GM12878 (cell line): ENCODE measurements at regions not wholly inside any gene's neighbourhood (a gene's known extent, or its start where the extent isn't known, plus 50 kb on each side); places are given as distances from the start of the nearest gene placed in this dataset.

Experiments used
- ATF2 ChIP-seq: IDR thresholded peaks from 2 replicates; pipeline ENCODE4 v1.6.1; 2012; ENCODE audit warnings: low read length, inconsistent platforms
- BCLAF1 ChIP-seq: fragments of 450-650 bp; IDR thresholded peaks from 2 replicates; pipeline ENCODE4 v1.6.1; 2017; ENCODE audit warnings: antibody characterized with exemption, mild to moderate bottlenecking, moderate library complexity
- EED ChIP-seq: sonication (generic); IDR thresholded peaks from 2 replicates; pipeline ENCODE4 v1.6.1; 2016; ENCODE audit warnings: antibody characterized with exemption, low read depth
- HDAC6 ChIP-seq: fragments of 200-600 bp; sonication (generic); IDR thresholded peaks from one replicate; pipeline ENCODE4 v1.8.0; 2017; ENCODE audit warnings: antibody characterized with exemption; ENCODE audit not compliant: unreplicated experiment
- MYB ChIP-seq: fragments of 150-350 bp; IDR thresholded peaks from 2 replicates; pipeline ENCODE4 v1.6.1; 2014; ENCODE audit warnings: mild to moderate bottlenecking, low read depth, low read length, borderline replicate concordance
- NFIC ChIP-seq: IDR thresholded peaks from 2 replicates; pipeline ENCODE4 v1.6.1; 2012; ENCODE audit warnings: low read depth, mild to moderate bottlenecking, inconsistent platforms, low read length, moderate library complexity
- PML ChIP-seq: IDR thresholded peaks from 2 replicates; pipeline ENCODE4 v1.6.1; 2012; ENCODE audit warnings: low read length, inconsistent platforms
- POLR2AphosphoS2 ChIP-seq: IDR thresholded peaks from 2 replicates; pipeline ENCODE4 v1.6.1; 2011; ENCODE audit warnings: low read depth, mild to moderate bottlenecking, low read length, improper control_type of control experiment, moderate library complexity
- PRDM15 ChIP-seq: fragments of 450-650 bp; formaldehyde crosslinking; IDR thresholded peaks from 2 replicates; pipeline ENCODE4 v1.4.0; 2020; ENCODE audit warnings: mild to moderate bottlenecking, moderate library complexity
- RELA ChIP-seq: fragments of 450-650 bp; IDR thresholded peaks from 2 replicates; pipeline ENCODE4 v1.8.0; 2014; ENCODE audit warnings: borderline replicate concordance; ENCODE audit not compliant: partially characterized antibody
- RUNX3 ChIP-seq: IDR thresholded peaks from 2 replicates; pipeline ENCODE4 v1.6.1; 2012; ENCODE audit warnings: low read length, inconsistent platforms
- SIN3A ChIP-seq: IDR thresholded peaks from 2 replicates; pipeline ENCODE4 v1.6.1; 2012; ENCODE audit warnings: low read depth, low read length, improper control_type of control experiment
- SKIL ChIP-seq: fragments of 450-650 bp; IDR thresholded peaks from 2 replicates; pipeline ENCODE4 v1.6.1; 2017; ENCODE audit warnings: mild to moderate bottlenecking, low read depth, inconsistent platforms; ENCODE audit not compliant: poor library complexity, severe bottlenecking
- SMAD5 ChIP-seq: IDR thresholded peaks from 2 replicates; pipeline ENCODE4 v1.6.1; 2016; ENCODE audit warnings: antibody characterized with exemption, low read depth
- SMC3 ChIP-seq: IDR thresholded peaks from 2 replicates; pipeline ENCODE4 v1.6.1; 2011; ENCODE audit warnings: low read length, improper control_type of control experiment, borderline replicate concordance
- STAT1 ChIP-seq: fragments of 450-650 bp; conservative IDR thresholded peaks from 2 replicates; pipeline ENCODE4 v1.6.1; 2014; ENCODE audit warnings: antibody characterized with exemption, mild to moderate bottlenecking
- STAT3 ChIP-seq: IDR thresholded peaks from 2 replicates; pipeline ENCODE4 v1.6.1; 2011; ENCODE audit warnings: low read depth, low read length, improper control_type of control experiment
- USF2 ChIP-seq: IDR thresholded peaks from 2 replicates; pipeline ENCODE4 v1.6.1; 2011; ENCODE audit warnings: low read depth, low read length, improper control_type of control experiment, borderline replicate concordance

- TF ChIP-seq PRDM15 (CRISPR knock-in tag) (no peak), HDAC6 (no peak), NFIC (no peak), SKIL (no peak), MYB (no peak), SIN3A (no peak), BCLAF1 (no peak), SMC3 (peak; percentile 96), RELA (no peak), STAT3 (no peak), PML (no peak), USF2 (no peak), RUNX3 (peak; percentile 36; the same call in 1 of the 2 replicates), EED (peak; percentile 32; the same call in 1 of the 2 replicates), STAT1 (no peak), POLR2AphosphoS2 (no peak), ATF2 (no peak), SMAD5 (no peak)
Measured at GRCh38 chr9:124126648-124127646, 115.4 kb downstream of the LHX2 start (continued).
